Testis (tissue), 2 donors: ENCODE measurements at regions not wholly inside any gene's neighbourhood (a gene's known extent, or its start where the extent isn't known, plus 50 kb on each side); places are given as distances from the start of the nearest gene placed in this dataset.

Experiments used
- POLR2A ChIP-seq: fragments of 450-650 bp; IDR thresholded peaks from one replicate; pipeline ENCODE4 v1.6.1; 2017; ENCODE audit warnings: antibody characterized with exemption, mild to moderate bottlenecking, moderate library complexity
- TF ChIP-seq, protein P1 (sequence below), 3 experiments: fragments of 450-650 bp in 2 of 3; fragments of 200-600 bp in 1 of 3; sonication (generic) in 1 of 3; IDR thresholded peaks; one replicate each; pipeline ENCODE4 v1.5.1; 2016 to 2019; ENCODE audit warnings: antibody characterized with exemption in 3 of 3, mild to moderate bottlenecking in 2 of 3, moderate library complexity in 1 of 3

DNA sequence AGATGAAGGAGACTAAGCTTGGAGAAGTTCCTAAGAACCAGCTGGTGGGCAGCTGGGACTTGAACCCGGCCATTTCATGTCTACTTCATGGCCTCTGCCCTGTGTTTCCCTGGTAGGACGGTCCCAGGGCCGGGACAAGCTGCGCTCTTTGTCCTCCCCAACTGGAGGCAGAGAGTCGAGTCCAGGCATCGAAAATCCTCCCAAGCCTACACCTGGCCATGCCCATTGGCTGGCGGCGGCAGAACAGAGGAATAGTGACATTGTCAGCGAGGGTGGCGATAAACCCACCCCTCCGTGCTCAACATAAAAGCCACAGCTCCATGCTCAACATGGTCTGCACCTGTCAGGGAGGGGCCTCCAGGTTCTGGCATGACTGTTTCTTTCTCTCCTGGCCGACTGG, 77.7 kb downstream of the RBFOX3 start:
- TF ChIP-seq, protein P1, sequence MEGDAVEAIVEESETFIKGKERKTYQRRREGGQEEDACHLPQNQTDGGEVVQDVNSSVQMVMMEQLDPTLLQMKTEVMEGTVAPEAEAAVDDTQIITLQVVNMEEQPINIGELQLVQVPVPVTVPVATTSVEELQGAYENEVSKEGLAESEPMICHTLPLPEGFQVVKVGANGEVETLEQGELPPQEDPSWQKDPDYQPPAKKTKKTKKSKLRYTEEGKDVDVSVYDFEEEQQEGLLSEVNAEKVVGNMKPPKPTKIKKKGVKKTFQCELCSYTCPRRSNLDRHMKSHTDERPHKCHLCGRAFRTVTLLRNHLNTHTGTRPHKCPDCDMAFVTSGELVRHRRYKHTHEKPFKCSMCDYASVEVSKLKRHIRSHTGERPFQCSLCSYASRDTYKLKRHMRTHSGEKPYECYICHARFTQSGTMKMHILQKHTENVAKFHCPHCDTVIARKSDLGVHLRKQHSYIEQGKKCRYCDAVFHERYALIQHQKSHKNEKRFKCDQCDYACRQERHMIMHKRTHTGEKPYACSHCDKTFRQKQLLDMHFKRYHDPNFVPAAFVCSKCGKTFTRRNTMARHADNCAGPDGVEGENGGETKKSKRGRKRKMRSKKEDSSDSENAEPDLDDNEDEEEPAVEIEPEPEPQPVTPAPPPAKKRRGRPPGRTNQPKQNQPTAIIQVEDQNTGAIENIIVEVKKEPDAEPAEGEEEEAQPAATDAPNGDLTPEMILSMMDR (IDR thresholded peaks at IDR 0.05), result no peak
- no peak for TF ChIP-seq POLR2A
